GM12878 (cell line): ENCODE measurements at regions not wholly inside any gene's neighbourhood (a gene's known extent, or its start where the extent isn't known, plus 50 kb on each side); places are given as distances from the start of the nearest gene placed in this dataset.

ENCODE experiments used
- ATAC-seq: fragments of 200-7000 bp; cut with Tn5 transposase; 3 replicates; pipeline ENCODE4 v1.9.1; 2020; ENCODE audit warnings: mild to moderate bottlenecking, moderate library complexity
- BruUV-seq: library from RNA; stranded (reverse); fragments of 400-500 nt; replicated peaks from 2 replicates; lab custom pipeline; 2021; lab: Mats Ljungman, UMichigan
- CTCF ChIA-PET: fragments of 300-600 bp; sonication (Branson Sonifier 250); formaldehyde crosslinking; extraction: SDS; loops from one replicate; lab custom pipeline; 2021; ENCODE audit warnings: inconsistent platforms; lab: Yijun Ruan, JAX
- POLR2A ChIA-PET: fragments of 350-600 bp; formaldehyde crosslinking; extraction: SDS; loops from one replicate; lab custom pipeline; 2021; ENCODE audit warnings: inconsistent platforms; lab: Charles Lee
- RAD21 ChIA-PET: fragments of 300-600 bp; sonication (Branson Sonifier 250); formaldehyde crosslinking; loops from one replicate; lab custom pipeline; 2023; ENCODE audit warnings: antibody characterized with exemption; ENCODE audit not compliant: unreplicated experiment; lab: Charles Lee
- SMC1A ChIA-PET: fragments of 300-600 bp; sonication (Branson Sonifier 250); formaldehyde crosslinking; loops from one replicate; lab custom pipeline; 2023; ENCODE audit not compliant: unreplicated experiment, uncharacterized antibody; lab: Charles Lee
- DNase-seq: peaks from one replicate; pipeline ENCODE4 v3.0.0-alpha.2; 2011; ENCODE audit warnings: low read depth, low spot score
- FAIRE-seq: peaks from 3 replicates; lab custom pipeline; 2011; peaks lifted over from hg19 to GRCh38; lab: Jason Lieb, UNC
- H2AFZ ChIP-seq: 2 replicates; pipeline ENCODE4 v1.6.0; 2011; ENCODE audit warnings: low read depth, low read length, control low read depth; ENCODE audit not compliant: control insufficient read depth
- H3K27ac ChIP-seq: 2 replicates; pipeline ENCODE4 v1.5.1; 2011; ENCODE audit warnings: control low read depth; ENCODE audit not compliant: control insufficient read depth, insufficient read depth
- H3K27me3 ChIP-seq, 2 experiments: replicated peaks in 1 of 2; 2 replicates each; pipeline versions ENCODE4 v1.6.0 to v1.6.1; 2011; ENCODE audit warnings: low read length in 1 of 2; ENCODE audit not compliant: control insufficient read depth in 2 of 2, insufficient read depth in 2 of 2
- H3K36me3 ChIP-seq, 2 experiments: 2 replicates each; pipeline ENCODE4 v1.5.1; 2011; ENCODE audit warnings: low read length in 1 of 2; ENCODE audit not compliant: control insufficient read depth in 2 of 2, insufficient read depth in 2 of 2
- H3K4me1 ChIP-seq: 2 replicates; pipeline ENCODE4 v1.6.1; 2011; ENCODE audit warnings: mild to moderate bottlenecking, low read length, moderate library complexity, mixed read lengths; ENCODE audit not compliant: control insufficient read depth, insufficient read depth
- H3K4me2 ChIP-seq: 2 replicates; pipeline ENCODE4 v1.6.0; 2011; ENCODE audit warnings: control low read depth; ENCODE audit not compliant: control insufficient read depth, insufficient read depth
- H3K4me3 ChIP-seq: fragments of 200-600 bp; sonication (generic); 2 replicates; pipeline ENCODE4 v1.5.1; 2016
- H3K79me2 ChIP-seq: 2 replicates; pipeline ENCODE4 v1.6.0; 2011; ENCODE audit warnings: low read length; ENCODE audit not compliant: control insufficient read depth, insufficient read depth
- H3K9ac ChIP-seq: 2 replicates; pipeline ENCODE4 v1.8.0; 2011; ENCODE audit warnings: low read length, control low read depth, mixed read lengths; ENCODE audit not compliant: control insufficient read depth, insufficient read depth
- H3K9me3 ChIP-seq: replicated peaks from 3 replicates; pipeline ENCODE4 v1.5.1; 2011; ENCODE audit warnings: mild to moderate bottlenecking, low read length; ENCODE audit not compliant: control insufficient read depth, insufficient read depth
- H4K20me1 ChIP-seq: 2 replicates; pipeline ENCODE4 v1.6.0; 2011; ENCODE audit not compliant: control insufficient read depth, insufficient read depth
- CBX3 ChIP-seq: fragments of 200-600 bp; sonication (generic); IDR thresholded peaks from 2 replicates; pipeline ENCODE4 v1.6.1; 2016; ENCODE audit warnings: low read depth, borderline replicate concordance
- CREM ChIP-seq: IDR thresholded peaks from 2 replicates; pipeline ENCODE4 v1.6.1; 2014; ENCODE audit warnings: antibody characterized with exemption, low read depth
- MYB ChIP-seq: fragments of 150-350 bp; IDR thresholded peaks from 2 replicates; pipeline ENCODE4 v1.6.1; 2014; ENCODE audit warnings: mild to moderate bottlenecking, low read depth, low read length, borderline replicate concordance
- PKNOX1 ChIP-seq: fragments of 450-650 bp; IDR thresholded peaks from 2 replicates; pipeline ENCODE4 v1.6.1; 2016; ENCODE audit warnings: mild to moderate bottlenecking
- PRDM15 ChIP-seq: fragments of 450-650 bp; formaldehyde crosslinking; IDR thresholded peaks from 2 replicates; pipeline ENCODE4 v1.4.0; 2020; ENCODE audit warnings: mild to moderate bottlenecking, moderate library complexity
- RAD51 ChIP-seq: fragments of 450-650 bp; IDR thresholded peaks from 2 replicates; pipeline ENCODE4 v1.6.1; 2016; ENCODE audit warnings: moderate library complexity, mild to moderate bottlenecking, inconsistent platforms
- RELA ChIP-seq: fragments of 450-650 bp; IDR thresholded peaks from 2 replicates; pipeline ENCODE4 v1.8.0; 2014; ENCODE audit warnings: borderline replicate concordance; ENCODE audit not compliant: partially characterized antibody
- SPI1 ChIP-seq: IDR thresholded peaks from 2 replicates; pipeline ENCODE4 v1.6.1; 2011; ENCODE audit warnings: low read depth, mild to moderate bottlenecking, low read length, moderate library complexity, borderline replicate concordance; ENCODE audit not compliant: insufficient read depth
- YY1 ChIP-seq: IDR thresholded peaks from 2 replicates; pipeline ENCODE4 v1.6.1; 2011; ENCODE audit warnings: low read depth, mild to moderate bottlenecking, low read length
- ZNF24 ChIP-seq: fragments of 450-650 bp; IDR thresholded peaks from 2 replicates; pipeline ENCODE4 v1.6.1; 2017; ENCODE audit warnings: antibody characterized with exemption, mild to moderate bottlenecking
- ZZZ3 ChIP-seq: IDR thresholded peaks from 2 replicates; pipeline ENCODE4 v1.6.1; 2011; ENCODE audit warnings: low read depth; ENCODE audit not compliant: control insufficient read depth, insufficient read length
- WGBS: methylation state at CpG from one replicate; pipeline ENCODE4 v1.1.6; 2016; ENCODE audit warnings: low lambda C conversion rate; ENCODE audit not compliant: insufficient replicate concordance, insufficient coverage; ENCODE audit errors: missing lambda C conversion rate; 5-methylcytosine and 5-hydroxymethylcytosine counted together
- in situ Hi-C: fragments of 300-500 bp; cut with MboI; formaldehyde crosslinking; loops from 9 replicates; pipeline ENCODE4 v1.14.3; 2018; ENCODE audit warnings: mixed read lengths
- intact Hi-C: fragments of 100-400 bp; cut with micrococcal nuclease; formaldehyde crosslinking; loops from one replicate; pipeline ENCODE4 v1.14.2; 2022; ENCODE audit not compliant: unreplicated experiment
- TF ChIP-seq, protein P1 (sequence below): fragments of 450-650 bp; IDR thresholded peaks from 2 replicates; pipeline ENCODE4 v1.6.1; 2018; ENCODE audit warnings: borderline replicate concordance, mild to moderate bottlenecking; ENCODE audit not compliant: partially characterized antibody

DNA sequence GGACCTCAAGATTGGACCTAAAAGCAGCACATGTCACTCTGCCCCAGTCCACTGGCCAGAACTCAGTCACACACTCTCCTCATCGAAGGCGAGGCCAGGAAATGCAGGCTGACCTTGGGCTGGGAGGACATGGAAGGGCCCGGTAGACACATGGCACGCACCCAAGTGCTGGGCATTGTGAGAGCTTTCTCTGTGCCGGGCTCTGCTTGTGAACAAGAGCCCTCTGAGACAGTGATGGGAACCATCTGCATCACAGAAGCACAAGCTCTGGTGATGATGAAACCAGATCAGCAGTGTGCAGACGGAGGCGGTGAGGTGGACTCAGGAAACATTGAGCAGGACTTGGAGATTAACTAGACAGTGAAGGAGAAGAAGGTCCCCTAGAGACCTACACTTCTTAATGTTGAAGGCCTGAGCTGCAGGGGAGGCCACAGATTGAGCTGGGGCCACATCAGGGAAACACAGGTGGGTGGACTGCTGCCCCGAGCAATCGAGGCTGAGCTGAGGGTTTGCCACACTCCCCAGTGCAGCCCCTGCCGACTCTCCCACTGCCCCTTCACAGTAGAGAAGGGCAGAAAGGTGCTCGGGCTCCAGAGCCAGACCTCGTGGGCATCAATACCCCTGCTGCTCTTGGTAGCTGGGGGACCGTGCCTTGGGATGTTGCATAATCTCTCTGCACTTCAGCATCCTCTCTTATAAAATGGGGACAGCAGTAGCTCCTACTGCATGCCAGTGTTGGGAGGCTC lies 1460.5 kb downstream of the TBC1D22A start:
- no peak for DNase-seq
- no TSS peak for BruUV-seq
- in situ Hi-C loops = no loop called here
- no peaks in the 10 kb centered on the region for H3K36me3 ChIP-seq
- H3K4me2 ChIP-seq = no peak overlapping the region
- H3K4me3 ChIP-seq = no peak overlapping the region
- H3K9me3 ChIP-seq = no peaks in the 10 kb centered on the region; the same call in 2 of the 3 replicates
- no peak for FAIRE-seq
- no peak for ATAC-seq
- no peaks in the 10 kb centered on the region for H3K27me3 ChIP-seq
- ChIA-PET SMC1A (no interaction called here), POLR2A (no interaction called here), RAD21 (no interaction called here), CTCF (no interaction called here)
- WGBS = 26% methylated on average over 13 of the region's 13 CpGs
- TF ChIP-seq ZNF24 (no peak), PRDM15 (CRISPR knock-in tag) (no peak), RAD51 (no peak), CREM (no peak), RELA (no peak), PKNOX1 (no peak), YY1 (no peak), ZZZ3 (no peak), MYB (no peak), SPI1 (no peak), CBX3 (no peak)
- TF ChIP-seq, protein P1, sequence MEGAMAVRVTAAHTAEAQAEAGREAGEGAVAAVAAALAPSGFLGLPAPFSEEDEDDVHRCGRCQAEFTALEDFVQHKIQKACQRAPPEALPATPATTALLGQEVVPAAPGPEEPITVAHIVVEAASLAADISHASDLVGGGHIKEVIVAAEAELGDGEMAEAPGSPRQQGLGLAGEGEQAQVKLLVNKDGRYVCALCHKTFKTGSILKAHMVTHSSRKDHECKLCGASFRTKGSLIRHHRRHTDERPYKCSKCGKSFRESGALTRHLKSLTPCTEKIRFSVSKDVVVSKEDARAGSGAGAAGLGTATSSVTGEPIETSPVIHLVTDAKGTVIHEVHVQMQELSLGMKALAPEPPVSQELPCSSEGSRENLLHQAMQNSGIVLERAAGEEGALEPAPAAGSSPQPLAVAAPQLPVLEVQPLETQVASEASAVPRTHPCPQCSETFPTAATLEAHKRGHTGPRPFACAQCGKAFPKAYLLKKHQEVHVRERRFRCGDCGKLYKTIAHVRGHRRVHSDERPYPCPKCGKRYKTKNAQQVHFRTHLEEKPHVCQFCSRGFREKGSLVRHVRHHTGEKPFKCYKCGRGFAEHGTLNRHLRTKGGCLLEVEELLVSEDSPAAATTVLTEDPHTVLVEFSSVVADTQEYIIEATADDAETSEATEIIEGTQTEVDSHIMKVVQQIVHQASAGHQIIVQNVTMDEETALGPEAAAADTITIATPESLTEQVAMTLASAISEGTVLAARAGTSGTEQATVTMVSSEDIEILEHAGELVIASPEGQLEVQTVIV = no peak
- no peaks in the 10 kb centered on the region for H3K4me1 ChIP-seq
- no peaks in the 10 kb centered on the region for H4K20me1 ChIP-seq
- H2AFZ ChIP-seq = no peak overlapping the region
- no peaks in the 10 kb centered on the region for H3K79me2 ChIP-seq
- no peak overlapping the region for H3K9ac ChIP-seq
- intact Hi-C loops = no loop called here
- H3K27ac ChIP-seq = no peak overlapping the region
